GM21526 (cell line): ENCODE measurements at regions not wholly inside any gene's neighbourhood (a gene's known extent, or its start where the extent isn't known, plus 50 kb on each side); places are given as distances from the start of the nearest gene placed in this dataset.

Experiments
- ATAC-seq: cut with Tn5 transposase; IDR thresholded peaks from one replicate; pipeline ENCODE4 v1.9.1; 2021; ENCODE audit warnings: moderate library complexity; ENCODE audit not compliant: unreplicated experiment, low FRiP score

- ATAC-seq: no peak
Observed at GRCh38 chrX:149992918-149993317, 54.6 kb upstream of the EOLA2 start.

GRCh38 chrX:149993989-149994388, 55.7 kb upstream of the EOLA2 start:
- ATAC-seq: no peak

DNA sequence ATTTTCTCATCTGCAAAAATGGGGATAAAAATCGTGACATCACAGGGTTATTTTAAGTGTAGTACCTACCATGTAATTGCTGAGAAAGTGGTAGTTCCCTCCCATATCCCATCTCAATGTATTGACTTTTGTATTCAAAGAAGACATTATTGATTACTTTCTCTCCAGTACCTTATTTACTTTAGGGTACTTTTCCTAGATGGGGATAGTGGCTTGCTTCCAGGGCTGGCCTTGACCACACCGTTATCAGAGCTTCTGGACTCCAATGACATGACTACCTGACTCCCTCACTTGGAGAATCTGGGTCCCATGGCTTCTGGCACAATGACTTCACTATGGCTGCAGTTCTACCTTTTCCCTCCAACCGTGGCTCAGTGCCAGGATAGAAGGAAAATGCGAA, 58.2 kb upstream of the EOLA2 start:
- ATAC-seq: no peak

- no peak for ATAC-seq
Observed at GRCh38 chrX:150005027-150005426, 66.7 kb upstream of the EOLA2 start.

GRCh38 chrX:150007356-150007755, 69.1 kb upstream of the EOLA2 start:
- ATAC-seq: no peak

- ATAC-seq: no peak
Observed at GRCh38 chrX:150012647-150013381, 74.5 kb upstream of the EOLA2 start.

DNA sequence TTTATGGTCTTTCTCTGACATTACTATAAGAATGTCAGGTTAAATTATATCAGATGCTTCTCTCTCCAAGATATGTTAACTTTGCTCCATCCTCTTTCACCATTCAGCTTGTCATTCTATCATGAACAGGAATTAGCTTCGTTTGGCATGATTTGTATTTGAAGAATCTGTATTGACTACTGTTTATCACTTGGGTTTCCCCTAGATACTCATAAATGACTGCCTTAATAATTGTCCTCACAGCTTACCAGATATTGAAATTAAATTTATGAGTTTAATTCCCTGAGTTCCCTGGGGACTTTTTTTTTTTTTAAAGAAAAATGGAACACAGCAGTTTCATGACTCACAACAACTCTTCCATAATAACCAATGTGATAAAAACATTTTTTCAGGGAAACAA, 76.2 kb upstream of the EOLA2 start:
- no peak for ATAC-seq

DNA sequence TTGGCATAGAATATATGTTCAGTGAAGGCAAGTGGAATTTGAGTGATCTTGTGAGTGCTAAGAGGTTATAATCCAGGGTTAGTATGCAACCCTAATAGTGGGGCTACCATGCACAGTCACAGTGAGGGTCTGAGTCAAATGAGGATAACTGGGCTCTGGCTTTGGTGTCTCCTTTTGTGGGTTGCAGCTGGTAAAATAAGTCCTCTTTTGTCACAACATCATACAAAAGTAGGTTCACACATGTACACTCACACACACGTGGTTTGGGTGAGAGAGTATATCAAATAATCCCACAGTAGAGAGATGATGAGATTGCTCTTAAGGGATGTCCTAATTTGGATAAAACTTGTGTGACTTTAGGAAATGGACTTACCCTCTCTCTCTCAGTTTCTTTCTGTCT, 79.6 kb upstream of the EOLA2 start:
- no peak for ATAC-seq

GRCh38 chrX:150018931-150019361, 80.7 kb upstream of the EOLA2 start:
- ATAC-seq: no peak

- ATAC-seq: no peak
Observed at GRCh38 chrX:150028692-150029091, 90.4 kb upstream of the EOLA2 start.

- ATAC-seq: no peak
Observed at GRCh38 chrX:150032742-150033141, 94.5 kb upstream of the EOLA2 start.

DNA sequence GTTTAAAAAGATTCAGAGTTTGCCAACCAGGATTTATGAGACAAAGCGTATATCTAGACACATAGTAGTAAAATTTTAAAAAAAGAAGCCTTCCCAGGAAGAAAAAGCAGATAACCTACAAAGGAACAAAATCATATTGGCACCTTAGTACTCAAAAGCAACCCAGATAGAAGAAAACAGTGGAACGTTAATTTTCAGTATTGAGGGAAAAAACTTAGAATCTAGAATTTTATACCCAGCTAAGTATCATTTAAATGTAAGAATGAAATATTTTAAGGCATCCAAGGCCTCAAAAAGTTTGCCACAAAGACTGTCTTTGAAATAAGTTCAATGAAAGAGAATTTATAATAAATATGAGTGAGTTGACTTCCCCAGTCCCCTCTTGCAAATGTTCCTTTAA, 96.5 kb upstream of the EOLA2 start:
- ATAC-seq: no peak

- ATAC-seq: no peak
Observed at GRCh38 chrX:150035531-150035930, 97.2 kb upstream of the EOLA2 start.

DNA sequence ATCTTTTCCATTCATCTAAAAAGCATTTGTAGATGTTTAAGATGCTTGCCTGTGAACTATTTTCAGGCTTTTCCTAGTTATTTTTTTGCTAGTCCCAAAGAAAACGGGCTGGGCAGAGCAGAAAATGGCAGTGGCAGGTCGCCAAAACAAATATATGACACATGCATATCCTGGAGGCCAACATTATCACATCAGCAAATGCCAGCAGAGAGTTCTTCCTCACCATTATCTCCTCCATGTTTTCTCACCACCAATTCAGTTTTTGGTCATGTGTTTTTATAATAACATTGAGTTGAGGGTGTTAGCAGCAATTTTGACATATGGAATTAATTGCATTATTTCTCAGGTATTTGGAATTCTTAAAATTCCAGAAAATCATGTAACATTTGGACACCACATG, 97.9 kb upstream of the EOLA2 start:
- ATAC-seq: no peak

DNA sequence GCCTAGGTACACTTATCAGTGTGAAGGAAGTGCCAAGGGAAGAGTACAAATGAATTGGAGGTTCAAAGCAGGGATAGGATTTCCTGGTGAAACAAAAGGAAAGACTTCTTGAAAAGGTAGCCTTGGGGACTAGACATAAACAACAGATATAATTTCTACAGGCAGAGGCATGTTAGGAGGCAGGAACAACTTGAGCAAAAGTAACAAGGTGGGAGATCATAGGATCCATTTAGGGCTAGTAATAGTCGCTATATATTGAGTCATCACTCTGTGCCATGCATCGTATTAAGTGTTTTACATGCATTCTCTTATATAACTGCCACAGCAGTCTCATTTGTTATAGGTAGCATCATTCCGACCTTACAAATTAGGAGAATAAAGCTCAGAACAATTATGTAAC, 98.3 kb upstream of the EOLA2 start:
- ATAC-seq: no peak

DNA sequence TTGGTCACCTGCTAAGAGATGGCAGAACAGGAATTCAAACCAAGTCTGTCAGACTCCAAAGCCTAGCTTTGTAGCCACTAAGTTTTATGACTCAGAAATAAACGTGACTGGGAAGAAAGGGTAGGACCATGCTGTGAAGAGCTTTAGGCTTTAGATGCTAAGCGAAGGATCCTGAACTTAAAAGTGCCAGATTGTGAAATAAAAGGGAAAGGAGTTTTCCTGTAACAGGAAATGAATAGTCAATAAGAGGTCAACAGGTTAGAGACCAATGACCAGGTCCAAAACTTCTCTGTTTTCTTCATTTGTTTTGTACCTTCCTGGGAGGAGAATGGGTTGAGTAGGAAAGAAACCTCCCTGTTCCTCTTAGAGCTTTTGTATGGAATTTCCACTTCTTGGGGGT, 98.8 kb upstream of the EOLA2 start:
- no peak for ATAC-seq

DNA sequence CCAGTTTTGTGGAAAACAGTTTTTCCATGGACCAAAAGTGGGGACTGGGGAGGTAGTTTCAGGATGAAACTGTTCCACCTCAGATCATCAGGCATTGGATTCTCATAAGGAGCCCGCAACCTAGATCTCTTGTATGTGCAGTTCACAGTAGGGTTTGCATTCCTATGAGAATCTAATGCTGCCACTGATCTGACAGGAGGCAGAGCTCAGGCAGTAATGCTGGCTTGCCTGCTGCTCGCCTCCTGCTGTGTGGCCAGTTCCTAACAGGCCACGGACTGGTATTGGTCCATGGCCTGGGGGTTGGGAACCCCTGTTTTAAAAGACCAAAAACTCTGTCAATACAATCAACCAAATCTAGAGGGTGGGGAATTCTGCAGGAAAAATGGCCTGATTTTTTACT, 100.0 kb upstream of the EOLA2 start:
- ATAC-seq: no peak

- no peak for ATAC-seq
Observed at GRCh38 chrX:150038986-150039599, 100.8 kb upstream of the EOLA2 start.

DNA sequence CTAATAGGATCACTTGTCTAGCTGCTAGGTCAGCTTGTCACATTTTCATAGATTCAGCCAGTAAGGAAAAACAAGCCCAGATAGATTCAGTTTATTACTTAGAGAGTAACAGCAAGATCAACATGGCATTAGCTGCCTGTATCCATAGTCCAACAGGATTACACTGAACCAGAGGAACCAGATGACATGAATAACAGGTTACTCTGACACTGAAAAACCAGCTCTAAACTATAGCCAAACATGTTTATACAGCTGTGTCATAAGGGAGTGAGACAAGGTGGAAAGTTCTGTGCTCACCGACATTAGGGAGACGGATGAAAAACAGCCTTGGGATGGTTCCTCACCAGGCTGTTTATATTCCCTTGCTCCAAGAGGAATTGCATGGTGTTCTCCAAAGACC, 102.9 kb upstream of the EOLA2 start:
- no peak for ATAC-seq

DNA sequence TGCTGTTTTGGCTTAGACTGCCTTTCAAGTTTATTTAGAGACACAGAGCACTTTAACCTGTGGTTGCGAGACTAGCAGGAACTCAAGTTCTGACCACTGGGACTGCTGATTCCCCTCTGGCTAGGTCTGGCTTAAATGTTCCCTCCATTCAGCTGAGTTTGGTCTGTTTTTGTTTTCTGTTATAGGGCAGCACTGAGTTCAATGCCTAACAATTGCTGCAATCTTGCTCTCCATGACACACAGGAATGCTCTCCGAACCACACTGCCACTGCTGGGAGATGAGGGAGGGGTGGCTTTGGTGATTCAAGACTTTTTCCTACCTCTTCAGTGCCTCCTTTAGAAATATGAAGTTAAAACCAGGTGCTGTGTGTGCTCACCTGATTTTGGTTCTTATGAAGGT, 106.3 kb upstream of the EOLA2 start:
- no peak for ATAC-seq

GRCh38 chrX:150047818-150048217, 109.5 kb upstream of the EOLA2 start:
- no peak for ATAC-seq

- no peak for ATAC-seq
Observed at GRCh38 chrX:150049647-150050046, 111.4 kb upstream of the EOLA2 start.
